Keratinocyte (primary cell): ENCODE measurements at regions not wholly inside any gene's neighbourhood (a gene's known extent, or its start where the extent isn't known, plus 50 kb on each side); places are given as distances from the start of the nearest gene placed in this dataset.

Source experiments
- EZH2 ChIP-seq: IDR thresholded peaks from one replicate; pipeline ENCODE4 v1.6.1; 2012; ENCODE audit warnings: inconsistent platforms, mild to moderate bottlenecking, low read length, moderate library complexity
- TF ChIP-seq, protein P1 (sequence below), 3 experiments: IDR thresholded peaks in 1 of 3; conservative IDR thresholded peaks in 1 of 3; optimal IDR thresholded peaks in 1 of 3; 2 replicates in 2 of 3; 3 replicates in 1 of 3; pipeline versions ENCODE3 to v1.5.1; 2011; ENCODE audit warnings: low read length in 3 of 3, mild to moderate bottlenecking in 3 of 3, moderate library complexity in 2 of 3, control low read depth in 1 of 3, inconsistent platforms in 1 of 3; ENCODE audit not compliant: insufficient read depth in 2 of 3; ENCODE audit errors: extremely low read depth in 1 of 3

- TF ChIP-seq, protein P1, sequence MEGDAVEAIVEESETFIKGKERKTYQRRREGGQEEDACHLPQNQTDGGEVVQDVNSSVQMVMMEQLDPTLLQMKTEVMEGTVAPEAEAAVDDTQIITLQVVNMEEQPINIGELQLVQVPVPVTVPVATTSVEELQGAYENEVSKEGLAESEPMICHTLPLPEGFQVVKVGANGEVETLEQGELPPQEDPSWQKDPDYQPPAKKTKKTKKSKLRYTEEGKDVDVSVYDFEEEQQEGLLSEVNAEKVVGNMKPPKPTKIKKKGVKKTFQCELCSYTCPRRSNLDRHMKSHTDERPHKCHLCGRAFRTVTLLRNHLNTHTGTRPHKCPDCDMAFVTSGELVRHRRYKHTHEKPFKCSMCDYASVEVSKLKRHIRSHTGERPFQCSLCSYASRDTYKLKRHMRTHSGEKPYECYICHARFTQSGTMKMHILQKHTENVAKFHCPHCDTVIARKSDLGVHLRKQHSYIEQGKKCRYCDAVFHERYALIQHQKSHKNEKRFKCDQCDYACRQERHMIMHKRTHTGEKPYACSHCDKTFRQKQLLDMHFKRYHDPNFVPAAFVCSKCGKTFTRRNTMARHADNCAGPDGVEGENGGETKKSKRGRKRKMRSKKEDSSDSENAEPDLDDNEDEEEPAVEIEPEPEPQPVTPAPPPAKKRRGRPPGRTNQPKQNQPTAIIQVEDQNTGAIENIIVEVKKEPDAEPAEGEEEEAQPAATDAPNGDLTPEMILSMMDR (optimal IDR thresholded peaks at IDR 0.05 in 1 of 3, IDR thresholded peaks at IDR 0.05 in 1 of 3, conservative IDR thresholded peaks at IDR 0.05 in 1 of 3; ENCODE audit: extremely low read depth in 1 of 3, insufficient read depth in 2 of 3, low read length in 3 of 3), result no peak
- no peak for TF ChIP-seq EZH2
Observed at GRCh38 chr2:15693926-15694588, 102.4 kb downstream of the DDX1 start.
